ENCODE measurements at regions not wholly inside any gene's neighbourhood (a gene's known extent, or its start where the extent isn't known, plus 50 kb on each side); places are given as distances from the start of the nearest gene placed in this dataset.

GRCh38 chr15:39215015-39215414 is 365.9 kb upstream of the THBS1 start:
- H2BK5ac ChIP-seq (ENCODE audit: low read depth, low read length, poor library complexity) = no peak overlapping the region
- no peak overlapping the region for H3K9ac ChIP-seq (ENCODE audit: low read length)
- no peak overlapping the region for H3K23ac ChIP-seq (ENCODE audit: low read length)
- no peaks in the 10 kb centered on the region for H3K27me3 ChIP-seq (ENCODE audit: insufficient read depth, low read length)
- no peak overlapping the region for H4K12ac ChIP-seq (ENCODE audit: low read depth, low read length)
- no peaks in the 10 kb centered on the region for H3K9me3 ChIP-seq (ENCODE audit: insufficient read depth, low read depth, low read length)
- no peak overlapping the region for H2AK5ac ChIP-seq (ENCODE audit: low read length)
- no CpG with 5 or more reads among the region's 5 CpGs for WGBS (ENCODE audit: extremely low coverage, insufficient coverage, insufficient read length)
- H3K4me1 ChIP-seq (ENCODE audit: control insufficient read depth in 1 of 2, insufficient read depth in 2 of 2, low read length in 2 of 2) = peaks cover 3 to 7% of the 10 kb centered on the region in 2 experiments
- H3K4ac ChIP-seq (ENCODE audit: low read depth, low read length) = no peak overlapping the region
- no peak overlapping the region for H2BK120ac ChIP-seq (ENCODE audit: insufficient read depth, low read length, poor library complexity)
- peaks cover 0 to 1% of the 10 kb centered on the region in 2 experiments for H3K36me3 ChIP-seq (ENCODE audit: control insufficient read depth in 1 of 2, insufficient read depth in 2 of 2, low read length in 2 of 2)
- no peak for DNase-seq
- H2BK12ac ChIP-seq (ENCODE audit: low read length) = no peak overlapping the region
- no peak overlapping the region for H3K4me2 ChIP-seq (ENCODE audit: low read length)
- no peak overlapping the region for H4K8ac ChIP-seq (ENCODE audit: low read depth, low read length)
- H3K79me2 ChIP-seq (ENCODE audit: control insufficient read depth, insufficient read depth, low read length, poor library complexity) = no peaks in the 10 kb centered on the region
- H4K91ac ChIP-seq (ENCODE audit: low read depth, low read length) = peak overlapping the region; percentile 68
- H2AFZ ChIP-seq (ENCODE audit: insufficient read depth, low read length, poor library complexity) = no peak overlapping the region
- no peak overlapping the region for H3K18ac ChIP-seq (ENCODE audit: low read length)
- no peak overlapping the region for H3K4me3 ChIP-seq (ENCODE audit: low read depth, low read length)
- peaks cover 9% of the 10 kb centered on the region for H3K79me1 ChIP-seq (ENCODE audit: low read length)
- H3K27ac ChIP-seq (ENCODE audit: low read depth, low read length) = no peak overlapping the region
- H3K14ac ChIP-seq (ENCODE audit: low read length) = no peak overlapping the region

- Histone ChIP-seq H2BK120ac (ENCODE audit: insufficient read depth, low read length, poor library complexity) (no peak overlapping the region), H3K79me1 (ENCODE audit: low read length) (peaks cover 9% of the 10 kb centered on the region), H2BK12ac (ENCODE audit: low read length) (no peak overlapping the region), H4K8ac (ENCODE audit: low read depth, low read length) (no peak overlapping the region), H2AK5ac (ENCODE audit: low read length) (no peak overlapping the region), H3K9me3 (ENCODE audit: insufficient read depth, low read depth, low read length) (no peaks in the 10 kb centered on the region), H3K18ac (ENCODE audit: low read length) (no peak overlapping the region), H4K91ac (ENCODE audit: low read depth, low read length) (no peak overlapping the region), H3K4ac (ENCODE audit: low read depth, low read length) (no peak overlapping the region), H3K4me3 (ENCODE audit: low read depth, low read length) (no peak overlapping the region), H3K4me1 (ENCODE audit: control insufficient read depth in 1 of 2, insufficient read depth in 2 of 2, low read length in 2 of 2) (peaks cover 3 to 7% of the 10 kb centered on the region in 2 experiments), H3K27ac (ENCODE audit: low read depth, low read length) (no peak overlapping the region), H3K23ac (ENCODE audit: low read length) (no peak overlapping the region), H4K12ac (ENCODE audit: low read depth, low read length) (no peak overlapping the region), H2BK5ac (ENCODE audit: low read depth, low read length, poor library complexity) (no peak overlapping the region), H3K9ac (ENCODE audit: low read length) (no peak overlapping the region), H3K14ac (ENCODE audit: low read length) (no peak overlapping the region), H3K79me2 (ENCODE audit: control insufficient read depth, insufficient read depth, low read length, poor library complexity) (no peaks in the 10 kb centered on the region), H3K27me3 (ENCODE audit: insufficient read depth, low read length) (no peaks in the 10 kb centered on the region), H3K4me2 (ENCODE audit: low read length) (no peak overlapping the region), H3K36me3 (ENCODE audit: control insufficient read depth in 1 of 2, insufficient read depth in 2 of 2, low read length in 2 of 2) (peaks cover 0 to 1% of the 10 kb centered on the region in 2 experiments), H2AFZ (ENCODE audit: insufficient read depth, low read length, poor library complexity) (no peak overlapping the region)
- no CpG with 5 or more reads among the region's 3 CpGs for WGBS (ENCODE audit: extremely low coverage, insufficient coverage, insufficient read length)
- DNase-seq = no peak
Measured at GRCh38 chr15:39216816-39217215, 364.1 kb upstream of the THBS1 start.

GRCh38 chr15:39219608-39220007 is 361.3 kb upstream of the THBS1 start:
- H3K4me3 ChIP-seq (ENCODE audit: low read depth, low read length) = no peak overlapping the region
- no peak overlapping the region for H2BK120ac ChIP-seq (ENCODE audit: insufficient read depth, low read length, poor library complexity)
- H4K12ac ChIP-seq (ENCODE audit: low read depth, low read length) = no peak overlapping the region
- H3K27me3 ChIP-seq (ENCODE audit: insufficient read depth, low read length) = no peaks in the 10 kb centered on the region
- H3K4me1 ChIP-seq (ENCODE audit: control insufficient read depth in 1 of 2, insufficient read depth in 2 of 2, low read length in 2 of 2) = no peaks in the 10 kb centered on the region
- no peak overlapping the region for H2BK12ac ChIP-seq (ENCODE audit: low read length)
- no peaks in the 10 kb centered on the region for H3K36me3 ChIP-seq (ENCODE audit: control insufficient read depth in 1 of 2, insufficient read depth in 2 of 2, low read length in 2 of 2)
- H2AFZ ChIP-seq (ENCODE audit: insufficient read depth, low read length, poor library complexity) = no peak overlapping the region
- no peaks in the 10 kb centered on the region for H3K79me2 ChIP-seq (ENCODE audit: control insufficient read depth, insufficient read depth, low read length, poor library complexity)
- no peak overlapping the region for H3K4me2 ChIP-seq (ENCODE audit: low read length)
- WGBS (ENCODE audit: extremely low coverage, insufficient coverage, insufficient read length) = no CpG with 5 or more reads among the region's 1 CpG
- no peak overlapping the region for H4K8ac ChIP-seq (ENCODE audit: low read depth, low read length)
- no peak overlapping the region for H3K9ac ChIP-seq (ENCODE audit: low read length)
- no peaks in the 10 kb centered on the region for H3K9me3 ChIP-seq (ENCODE audit: insufficient read depth, low read depth, low read length)
- H2AK5ac ChIP-seq (ENCODE audit: low read length) = no peak overlapping the region
- DNase-seq = no peak
- peaks cover 1% of the 10 kb centered on the region for H3K79me1 ChIP-seq (ENCODE audit: low read length)
- no peak overlapping the region for H3K23ac ChIP-seq (ENCODE audit: low read length)
- no peak overlapping the region for H3K18ac ChIP-seq (ENCODE audit: low read length)
- H2BK5ac ChIP-seq (ENCODE audit: low read depth, low read length, poor library complexity) = no peak overlapping the region
- no peak overlapping the region for H4K91ac ChIP-seq (ENCODE audit: low read depth, low read length)
- H3K4ac ChIP-seq (ENCODE audit: low read depth, low read length) = no peak overlapping the region
- H3K14ac ChIP-seq (ENCODE audit: low read length) = no peak overlapping the region
- H3K27ac ChIP-seq (ENCODE audit: low read depth, low read length) = no peak overlapping the region

GRCh38 chr15:39226169-39226937 is 354.5 kb upstream of the THBS1 start:
- Histone ChIP-seq H2AK5ac (ENCODE audit: low read length) (no peak overlapping the region), H3K79me2 (ENCODE audit: control insufficient read depth, insufficient read depth, low read length, poor library complexity) (no peaks in the 10 kb centered on the region), H3K18ac (ENCODE audit: low read length) (no peak overlapping the region), H3K27me3 (ENCODE audit: insufficient read depth, low read length) (no peaks in the 10 kb centered on the region), H3K23ac (ENCODE audit: low read length) (no peak overlapping the region), H2BK12ac (ENCODE audit: low read length) (no peak overlapping the region), H3K4me3 (ENCODE audit: low read depth, low read length) (no peak overlapping the region), H2AFZ (ENCODE audit: insufficient read depth, low read length, poor library complexity) (no peak overlapping the region), H4K12ac (ENCODE audit: low read depth, low read length) (no peak overlapping the region), H3K4me2 (ENCODE audit: low read length) (no peak overlapping the region), H3K14ac (ENCODE audit: low read length) (no peak overlapping the region), H3K4ac (ENCODE audit: low read depth, low read length) (no peak overlapping the region), H4K91ac (ENCODE audit: low read depth, low read length) (no peak overlapping the region), H3K4me1 (ENCODE audit: control insufficient read depth in 1 of 2, insufficient read depth in 2 of 2, low read length in 2 of 2) (peaks cover 0 to 2% of the 10 kb centered on the region in 2 experiments), H3K27ac (ENCODE audit: low read depth, low read length) (no peak overlapping the region), H2BK120ac (ENCODE audit: insufficient read depth, low read length, poor library complexity) (no peak overlapping the region), H3K9me3 (ENCODE audit: insufficient read depth, low read depth, low read length) (no peaks in the 10 kb centered on the region), H2BK5ac (ENCODE audit: low read depth, low read length, poor library complexity) (no peak overlapping the region), H3K36me3 (ENCODE audit: control insufficient read depth in 1 of 2, insufficient read depth in 2 of 2, low read length in 2 of 2) (no peaks in the 10 kb centered on the region), H4K8ac (ENCODE audit: low read depth, low read length) (no peak overlapping the region), H3K79me1 (ENCODE audit: low read length) (peaks cover 3% of the 10 kb centered on the region), H3K9ac (ENCODE audit: low read length) (no peak overlapping the region)
- no peak for DNase-seq
- no CpG with 5 or more reads among the region's 2 CpGs for WGBS (ENCODE audit: extremely low coverage, insufficient coverage, insufficient read length)

All from trophoblast cell (in vitro differentiated cells and primary cell).